H9 (cell line): ENCODE measurements at regions not wholly inside any gene's neighbourhood (a gene's known extent, or its start where the extent isn't known, plus 50 kb on each side); places are given as distances from the start of the nearest gene placed in this dataset.

Experiments used
- DNase-seq: peaks from one replicate; pipeline ENCODE4 v3.0.0-alpha.2; 2017
- H2AFZ ChIP-seq: one replicate; pipeline ENCODE4 v1.6.1; 2013; ENCODE audit warnings: mild to moderate bottlenecking, low read length, control low read depth, moderate library complexity
- H2AK5ac ChIP-seq: 2 replicates; pipeline ENCODE4 v1.6.1; 2013; ENCODE audit warnings: low read length, control low read depth, mixed read lengths; ENCODE audit not compliant: insufficient read length
- H2BK120ac ChIP-seq: one replicate; pipeline ENCODE4 v1.6.1; 2013; ENCODE audit warnings: low read depth, mild to moderate bottlenecking, low read length, control low read depth, inconsistent platforms; ENCODE audit not compliant: poor library complexity, severe bottlenecking
- H2BK12ac ChIP-seq: 2 replicates; pipeline ENCODE4 v1.6.1; 2013; ENCODE audit warnings: low read length, control low read depth, mixed read lengths, low read depth; ENCODE audit not compliant: insufficient read length
- H2BK15ac ChIP-seq: 2 replicates; pipeline ENCODE4 v1.6.1; 2013; ENCODE audit warnings: low read depth, low read length, control low read depth
- H2BK20ac ChIP-seq: one replicate; pipeline ENCODE4 v1.6.1; 2013; ENCODE audit warnings: low read depth, mild to moderate bottlenecking, low read length, control low read depth, inconsistent platforms; ENCODE audit not compliant: poor library complexity, severe bottlenecking
- H2BK5ac ChIP-seq: 2 replicates; pipeline ENCODE4 v1.6.1; 2013; ENCODE audit warnings: low read length, control low read depth, mixed read lengths; ENCODE audit not compliant: insufficient read length
- H3K14ac ChIP-seq: 2 replicates; pipeline ENCODE4 v1.6.1; 2013; ENCODE audit warnings: low read length, control low read depth; ENCODE audit not compliant: insufficient read depth
- H3K18ac ChIP-seq: 2 replicates; pipeline ENCODE4 v1.6.1; 2013; ENCODE audit warnings: low read depth, mild to moderate bottlenecking, mixed read lengths, low read length, control low read depth; ENCODE audit not compliant: insufficient read length
- H3K23ac ChIP-seq: 2 replicates; pipeline ENCODE4 v1.6.1; 2013; ENCODE audit warnings: low read length, control low read depth, mixed read lengths, low read depth; ENCODE audit not compliant: insufficient read length
- H3K23me2 ChIP-seq: 2 replicates; pipeline ENCODE4 v1.6.1; 2013; ENCODE audit warnings: low read depth, mild to moderate bottlenecking, mixed read lengths, low read length, control low read depth; ENCODE audit not compliant: insufficient read length, poor library complexity, severe bottlenecking
- H3K27ac ChIP-seq: 2 replicates; pipeline ENCODE4 v1.5.1; 2013; ENCODE audit warnings: low read length, control low read depth, mixed read lengths, low read depth; ENCODE audit not compliant: insufficient read length
- H3K27me3 ChIP-seq: 2 replicates; pipeline ENCODE4 v1.6.1; 2013; ENCODE audit warnings: low read length, control low read depth, inconsistent platforms; ENCODE audit not compliant: insufficient read depth
- H3K4ac ChIP-seq: 2 replicates; pipeline ENCODE4 v1.6.1; 2013; ENCODE audit warnings: low read depth, mild to moderate bottlenecking, control low read depth, inconsistent platforms, low read length, moderate library complexity
- H3K4me1 ChIP-seq: 2 replicates; pipeline ENCODE4 v1.6.1; 2013; ENCODE audit warnings: low read length, control low read depth, inconsistent platforms; ENCODE audit not compliant: insufficient read depth
- H3K4me2 ChIP-seq: 2 replicates; pipeline ENCODE4 v1.6.1; 2013; ENCODE audit warnings: low read length, control low read depth, mixed read lengths; ENCODE audit not compliant: insufficient read length, insufficient read depth
- H3K56ac ChIP-seq: 2 replicates; pipeline ENCODE4 v1.6.1; 2013; ENCODE audit warnings: low read depth, mild to moderate bottlenecking, mixed read lengths, low read length, control low read depth; ENCODE audit not compliant: insufficient read length
- H3K79me1 ChIP-seq: 2 replicates; pipeline ENCODE4 v1.6.1; 2013; ENCODE audit warnings: low read depth, mild to moderate bottlenecking, moderate library complexity, low read length, control low read depth, inconsistent platforms; ENCODE audit not compliant: insufficient read depth, poor library complexity, severe bottlenecking
- H3K79me2 ChIP-seq: 2 replicates; pipeline ENCODE4 v1.6.1; 2013; ENCODE audit warnings: low read length, control low read depth, inconsistent platforms; ENCODE audit not compliant: insufficient read depth
- H3K9ac ChIP-seq: 2 replicates; pipeline ENCODE4 v1.6.1; 2013; ENCODE audit warnings: low read length, control low read depth, mixed read lengths; ENCODE audit not compliant: insufficient read length; ENCODE audit errors: extremely low read depth
- H3K9me3 ChIP-seq: one replicate; pipeline ENCODE4 v1.6.1; 2013; ENCODE audit warnings: low read depth, low read length, inconsistent platforms; ENCODE audit not compliant: control insufficient read depth
- H3T11ph ChIP-seq: one replicate; pipeline ENCODE4 v1.6.1; 2013; ENCODE audit warnings: mild to moderate bottlenecking, low read length, control low read depth, inconsistent platforms
- H4K20me1 ChIP-seq: one replicate; pipeline ENCODE4 v1.6.1; 2013; ENCODE audit not compliant: control insufficient read depth, insufficient read length, insufficient read depth
- H4K5ac ChIP-seq: 2 replicates; pipeline ENCODE4 v1.6.1; 2013; ENCODE audit warnings: low read depth, mild to moderate bottlenecking, mixed read lengths, low read length, control low read depth; ENCODE audit not compliant: insufficient read length
- H4K8ac ChIP-seq: replicated peaks from 2 replicates; pipeline ENCODE4 v1.6.1; 2013; ENCODE audit warnings: low read length, control low read depth, mixed read lengths, low read depth; ENCODE audit not compliant: insufficient read length
- H4K91ac ChIP-seq: 2 replicates; pipeline ENCODE4 v1.6.1; 2013; ENCODE audit warnings: low read depth, mild to moderate bottlenecking, moderate library complexity, mixed read lengths, low read length, control low read depth; ENCODE audit not compliant: insufficient read length
- H3K27ac Mint-ChIP-seq, 3 experiments: 2 replicates in 2 of 3; 3 replicates in 1 of 3; pipeline ENCODE4 v1.8.0; 2020 to 2021; ENCODE audit warnings: mixed read lengths in 3 of 3, mild to moderate bottlenecking in 1 of 3, moderate library complexity in 1 of 3
- H3K27me3 Mint-ChIP-seq: 2 replicates; pipeline ENCODE4 v1.8.0; 2021; ENCODE audit warnings: low read depth, mild to moderate bottlenecking, moderate library complexity, mixed read lengths
- H3K36me3 Mint-ChIP-seq, 3 experiments: 2 replicates in 2 of 3; 3 replicates in 1 of 3; pipeline ENCODE4 v1.8.0; 2020 to 2021; ENCODE audit warnings: low read depth in 3 of 3, mixed read lengths in 3 of 3; ENCODE audit not compliant: insufficient read depth in 1 of 3
- H3K4me1 Mint-ChIP-seq, 2 experiments: 2 replicates each; pipeline ENCODE4 v1.8.0; 2020; ENCODE audit warnings: mixed read lengths in 2 of 2
- H3K4me3 Mint-ChIP-seq, 2 experiments: 2 replicates in 1 of 2; 3 replicates in 1 of 2; pipeline ENCODE4 v1.8.0; 2020 to 2021; ENCODE audit warnings: mild to moderate bottlenecking in 2 of 2, mixed read lengths in 2 of 2, moderate library complexity in 1 of 2
- H3K9me3 Mint-ChIP-seq, 2 experiments: 2 replicates in 1 of 2; 3 replicates in 1 of 2; pipeline ENCODE4 v1.8.0; 2020; ENCODE audit warnings: mild to moderate bottlenecking in 2 of 2, mixed read lengths in 2 of 2, moderate library complexity in 1 of 2
- CTCF ChIP-seq: fragments of 200-600 bp; sonication (generic); conservative IDR thresholded peaks from 3 replicates; pipeline ENCODE4 v1.8.0; 2021; ENCODE audit warnings: antibody characterized with exemption, mild to moderate bottlenecking
- WGBS: extraction: QIAGEN DNeasy Blood & Tissue Kit; methylation state at CpG from one replicate; pipeline ENCODE4 v1.1.7; 2013; ENCODE audit warnings: missing lambda C conversion rate, low lambda C conversion rate, mixed read lengths; ENCODE audit not compliant: insufficient read length; ENCODE audit errors: extremely low coverage; 5-methylcytosine and 5-hydroxymethylcytosine counted together

- H3K79me1 ChIP-seq, result no peaks in the 10 kb centered on the region
- no peaks in the 10 kb centered on the region for H3K79me2 ChIP-seq
- no peak overlapping the region for H2AK5ac ChIP-seq
- H4K91ac ChIP-seq, result no peak overlapping the region
- no peak overlapping the region for H3K9ac ChIP-seq
- H3K27me3 Mint-ChIP-seq, result peaks cover 1% of the 10 kb centered on the region; the same call in 1 of the 2 replicates
- H4K8ac ChIP-seq, result no peak overlapping the region
- TF ChIP-seq CTCF, result no peak
- no peak overlapping the region for H4K5ac ChIP-seq
- H2BK20ac ChIP-seq, result no peak overlapping the region
- H2BK120ac ChIP-seq, result no peak overlapping the region
- no peaks in the 10 kb centered on the region for H4K20me1 ChIP-seq
- no peak overlapping the region for H3T11ph ChIP-seq
- H3K23ac ChIP-seq, result no peak overlapping the region
- no peak overlapping the region for H3K14ac ChIP-seq
- no peak overlapping the region for H2AFZ ChIP-seq
- H3K36me3 Mint-ChIP-seq, result peaks cover 12 to 19% (median 18%) of the 10 kb centered on the region in 3 experiments
- DNase-seq, result no peak
- H3K23me2 ChIP-seq, result no peaks in the 10 kb centered on the region
- H2BK12ac ChIP-seq, result no peak overlapping the region
- no peak overlapping the region for H2BK5ac ChIP-seq
- no CpG with 5 or more reads among the region's 1 CpG for WGBS
- no peak overlapping the region for H3K4me2 ChIP-seq
- H3K27ac ChIP-seq, result no peak overlapping the region
- H3K9me3 Mint-ChIP-seq, result peaks cover 22 to 26% of the 10 kb centered on the region in 2 experiments
- H2BK15ac ChIP-seq, result no peak overlapping the region
- H3K27ac Mint-ChIP-seq, result no peak overlapping the region
- no peak overlapping the region for H3K4me3 Mint-ChIP-seq
- H3K4ac ChIP-seq, result no peak overlapping the region
- peaks cover 14% of the 10 kb centered on the region for H3K9me3 ChIP-seq
- H3K27me3 ChIP-seq, result no peaks in the 10 kb centered on the region
- no peaks in the 10 kb centered on the region for H3K4me1 ChIP-seq
- H3K56ac ChIP-seq, result no peak overlapping the region
- 0 out of 4 replicates have a peak, but pooled peaks cover 0 to 4% of the 10 kb centered on the region in 2 experiments for H3K4me1 Mint-ChIP-seq
- no peak overlapping the region for H3K18ac ChIP-seq
These were observed 175.1 kb upstream of the SLC38A2 start for GRCh38 chr12:46547421-46548354.
